ENCODE measurements at regions not wholly inside any gene's neighbourhood (a gene's known extent, or its start where the extent isn't known, plus 50 kb on each side); places are given as distances from the start of the nearest gene placed in this dataset.
"Not testable (repeated sequence)": the region's sequence is repeated elsewhere in the genome, so short reads cannot be mapped to it uniquely, and the experiment has no call there.

GRCh38 chr6:137810554-137811120 lies 56.4 kb upstream of the TNFAIP3 start:
- DNase-seq: no peak

- peak; percentile 94 for DNase-seq
These were observed 55.7 kb upstream of the TNFAIP3 start for GRCh38 chr6:137811121-137811915.

DNA sequence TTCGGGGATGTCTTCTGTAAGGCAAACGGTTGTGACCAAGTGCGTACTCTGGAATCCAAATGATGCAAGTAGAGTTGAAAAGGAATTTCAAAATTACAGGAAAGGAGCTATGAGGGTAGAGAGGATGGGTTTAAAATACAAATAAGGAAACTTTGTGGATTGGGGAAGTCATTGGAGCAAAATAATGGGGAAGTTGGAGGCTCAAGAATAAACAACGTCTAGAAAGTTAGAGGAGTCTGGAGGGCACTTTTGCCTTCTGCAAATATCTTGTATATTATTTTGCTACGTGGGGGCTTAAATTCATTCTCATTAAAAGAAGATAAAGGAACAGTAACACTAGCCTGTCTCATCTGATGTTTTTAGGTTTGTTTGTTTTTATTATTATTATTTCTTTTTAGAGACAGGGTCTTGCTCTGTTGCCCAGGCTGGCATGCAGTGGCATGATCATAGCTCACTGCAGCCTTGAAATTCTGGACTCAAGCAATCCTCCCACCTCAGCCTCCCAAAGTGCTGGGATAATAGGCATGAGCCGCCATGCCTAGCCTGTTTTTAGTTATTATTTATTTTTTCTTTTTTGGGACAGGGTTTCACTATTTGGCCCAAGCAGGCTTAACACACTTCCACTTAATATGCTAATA lies 55.0 kb upstream of the TNFAIP3 start:
- DNase-seq: no peak

DNA sequence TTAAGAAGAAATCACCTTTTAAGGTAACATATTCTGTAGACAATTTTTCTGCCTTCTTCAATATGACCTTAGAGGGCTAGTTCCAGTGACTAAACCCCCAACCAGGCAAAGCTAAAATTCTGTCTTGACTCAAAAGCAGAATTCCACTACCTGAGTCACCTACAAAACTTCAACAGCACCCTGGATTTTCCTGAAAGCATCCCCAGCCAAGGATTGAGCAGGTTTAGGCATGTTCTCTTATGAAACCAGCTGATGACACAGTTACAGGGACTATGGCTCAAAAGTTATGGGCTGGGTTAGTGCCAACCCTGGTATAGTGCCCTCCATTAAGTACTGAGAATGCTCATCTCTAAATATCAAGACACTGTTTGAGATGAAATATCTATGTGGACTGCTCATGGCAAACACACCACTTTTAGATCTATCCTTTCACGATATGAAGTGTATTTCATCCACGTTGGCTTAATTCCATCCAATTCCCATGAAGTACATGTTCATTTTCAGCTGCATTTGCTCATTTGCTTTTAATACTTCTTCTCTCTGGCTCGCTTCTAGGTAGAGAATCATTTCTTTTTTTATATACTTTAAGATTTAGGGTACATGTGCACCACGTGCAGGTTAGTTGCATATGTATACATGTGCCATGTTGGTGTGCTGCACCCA lies 53.6 kb upstream of the TNFAIP3 start:
- DNase-seq: no peak

DNA sequence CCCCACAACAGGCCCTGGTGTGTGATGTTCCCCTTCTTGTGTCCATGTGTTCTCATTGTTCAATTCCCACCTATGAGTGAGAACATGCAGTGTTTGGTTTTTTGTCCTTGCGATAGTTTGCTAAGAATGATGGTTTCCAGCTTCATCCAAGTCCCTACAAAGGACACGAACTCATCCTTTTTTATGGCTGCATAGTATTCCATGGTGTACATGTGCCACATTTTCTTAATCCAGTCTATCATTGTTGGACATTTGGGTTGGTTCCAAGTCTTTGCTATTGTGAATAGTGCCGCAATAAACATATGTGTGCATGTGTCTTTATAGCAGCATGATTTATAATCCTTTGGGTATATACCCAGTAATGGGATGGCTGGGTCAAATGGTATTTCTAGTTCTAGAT lies 53.0 kb upstream of the TNFAIP3 start:
- DNase-seq: not testable (repeated sequence)

- no peak for DNase-seq
These were observed 51.4 kb upstream of the TNFAIP3 start for GRCh38 chr6:137815692-137816091.

- no peak for DNase-seq
These were observed 50.9 kb upstream of the TNFAIP3 start for GRCh38 chr6:137816133-137816579.

GRCh38 chr6:137816688-137817618 lies 50.1 kb upstream of the TNFAIP3 start:
- DNase-seq: no peak

Data from dermis blood vessel endothelial cell (primary cell).